GM10248 (cell line): ENCODE measurements at regions not wholly inside any gene's neighbourhood (a gene's known extent, or its start where the extent isn't known, plus 50 kb on each side); places are given as distances from the start of the nearest gene placed in this dataset.
"Not testable (repeated sequence)": the region's sequence is repeated elsewhere in the genome, so short reads cannot be mapped to it uniquely, and the experiment has no call there.

Source experiments
- CTCF ChIA-PET: fragments of 300-600 bp; sonication (Branson Sonifier 250); formaldehyde crosslinking; extraction: SDS; loops from one replicate; lab custom pipeline; 2021; ENCODE audit warnings: antibody characterized with exemption; lab: Yijun Ruan, JAX
- POLR2A ChIA-PET: fragments of 350-650 bp; sonication (Branson Sonifier 250); formaldehyde crosslinking; extraction: SDS; loops from one replicate; lab custom pipeline; 2020; ENCODE audit warnings: antibody characterized with exemption; lab: Yijun Ruan, JAX
- DNase-seq: peaks from one replicate; pipeline ENCODE4 v3.0.0; 2012; ENCODE audit errors: extremely low spot score

- DNase-seq, POLR2A ChIA-PET, CTCF ChIA-PET: not testable (repeated sequence)
Observed at GRCh38 chr2:111302397-111303218, 181.9 kb downstream of the BCL2L11 start.

DNA sequence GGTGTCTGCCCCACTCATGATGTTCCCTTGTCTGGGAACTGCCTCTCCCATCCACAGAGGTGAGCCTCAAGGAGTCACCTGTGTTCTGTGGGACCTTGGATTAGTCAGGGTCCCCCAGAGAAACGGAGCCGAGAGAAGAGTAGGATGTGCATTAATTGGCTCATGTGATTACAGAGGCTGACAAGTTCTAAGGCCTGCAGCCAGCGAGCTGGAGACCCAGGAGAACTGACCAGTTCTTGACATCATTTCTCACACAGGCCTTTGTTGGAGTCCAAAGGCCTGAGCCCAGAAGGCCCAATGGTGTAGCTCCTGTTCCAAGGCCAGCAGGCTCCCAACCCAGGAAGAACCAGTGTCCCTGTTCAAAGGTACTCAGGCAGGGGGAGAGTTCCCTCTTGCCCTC lies 186.6 kb downstream of the BCL2L11 start:
- POLR2A ChIA-PET, DNase-seq, CTCF ChIA-PET: not testable (repeated sequence)

DNA sequence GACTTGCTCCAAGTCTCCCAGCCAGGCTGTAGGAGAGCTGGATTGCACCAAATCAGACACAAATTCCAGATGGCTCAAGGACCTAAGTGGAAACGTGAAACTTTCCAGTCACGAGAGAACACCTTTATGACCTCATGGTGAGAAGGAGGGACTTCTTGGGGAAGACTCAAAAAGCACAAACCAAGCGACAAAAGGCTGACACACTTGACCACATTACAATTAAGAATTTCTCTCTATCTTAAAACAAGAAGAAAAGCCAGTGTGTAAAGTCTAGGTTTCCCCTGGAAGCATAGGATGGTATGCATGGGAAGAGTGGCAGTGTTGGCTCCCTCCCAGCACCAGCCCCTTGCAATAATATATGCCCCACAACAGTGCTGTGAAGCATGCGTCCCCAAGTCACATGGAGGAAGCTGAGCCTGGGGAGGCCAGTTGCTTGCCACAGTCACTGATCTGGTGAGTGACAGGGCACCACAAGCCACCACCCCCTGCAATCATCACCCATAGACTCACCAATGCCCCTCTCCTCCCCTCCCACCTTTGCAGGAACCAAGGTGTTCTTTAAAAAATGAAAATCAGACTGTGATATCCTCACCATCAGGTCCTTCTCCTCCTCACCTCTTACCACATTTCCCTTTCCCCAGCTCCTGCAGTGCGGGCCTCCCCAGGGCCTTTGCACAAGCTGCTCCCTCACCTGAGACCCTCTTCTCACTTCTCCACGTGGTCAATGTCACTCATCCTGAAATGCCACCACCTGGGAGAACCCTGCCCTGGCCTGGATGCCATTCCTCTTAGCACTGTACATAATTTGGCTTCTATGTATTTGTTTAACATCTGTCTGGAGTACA lies 188.7 kb downstream of the BCL2L11 start:
- POLR2A ChIA-PET, CTCF ChIA-PET, DNase-seq: not testable (repeated sequence)

DNA sequence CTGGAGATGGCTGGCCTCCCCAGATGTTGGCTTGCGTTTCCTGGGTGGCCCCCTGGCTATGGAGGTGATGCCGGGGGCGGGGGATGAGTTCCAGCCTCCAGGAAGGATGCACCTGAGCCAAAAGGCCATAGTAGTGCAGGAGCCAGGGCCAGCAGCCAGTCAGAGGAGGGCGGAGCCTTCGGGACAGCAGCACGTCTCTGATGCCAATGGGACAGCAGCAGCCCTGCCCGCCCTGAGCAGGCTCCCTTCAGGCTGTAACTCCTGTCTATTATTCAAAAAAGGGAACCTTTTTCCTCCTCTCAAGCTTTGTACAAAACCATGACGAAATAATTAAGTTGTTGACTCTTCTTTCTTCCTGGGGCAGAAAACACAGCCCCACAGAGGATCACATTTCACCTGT lies 189.7 kb downstream of the BCL2L11 start:
- POLR2A ChIA-PET, DNase-seq, CTCF ChIA-PET: not testable (repeated sequence)

GRCh38 chr2:111311568-111311967 lies 190.9 kb downstream of the BCL2L11 start:
- DNase-seq, POLR2A ChIA-PET, CTCF ChIA-PET: not testable (repeated sequence)

GRCh38 chr2:111312897-111313607 lies 192.3 kb downstream of the BCL2L11 start:
- DNase-seq, POLR2A ChIA-PET, CTCF ChIA-PET: not testable (repeated sequence)

DNA sequence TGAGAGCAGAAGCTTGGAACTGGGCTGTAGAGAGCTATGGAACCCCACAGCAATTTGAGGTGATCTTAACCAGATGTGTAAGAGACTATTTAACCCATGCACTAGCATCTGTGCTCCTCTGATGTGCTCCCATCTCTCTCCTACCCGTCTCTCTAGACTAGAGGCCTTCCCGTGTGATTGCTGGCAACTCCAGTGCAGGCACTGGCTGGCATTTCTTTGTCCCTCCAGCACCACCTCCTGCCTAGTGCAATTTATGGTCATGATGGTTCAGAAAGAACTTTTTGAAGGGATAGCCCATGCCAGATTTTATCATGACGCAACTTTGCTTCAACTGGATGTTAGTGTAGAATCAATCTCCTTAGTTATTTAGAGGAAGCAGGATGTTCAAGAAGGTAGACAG lies 193.0 kb downstream of the BCL2L11 start:
- CTCF ChIA-PET, POLR2A ChIA-PET, DNase-seq: not testable (repeated sequence)

GRCh38 chr2:111315188-111315917 lies 194.6 kb downstream of the BCL2L11 start:
- DNase-seq, CTCF ChIA-PET, POLR2A ChIA-PET: not testable (repeated sequence)

- POLR2A ChIA-PET, CTCF ChIA-PET, DNase-seq: not testable (repeated sequence)
Observed at GRCh38 chr2:111316221-111316741, 195.6 kb downstream of the BCL2L11 start.

DNA sequence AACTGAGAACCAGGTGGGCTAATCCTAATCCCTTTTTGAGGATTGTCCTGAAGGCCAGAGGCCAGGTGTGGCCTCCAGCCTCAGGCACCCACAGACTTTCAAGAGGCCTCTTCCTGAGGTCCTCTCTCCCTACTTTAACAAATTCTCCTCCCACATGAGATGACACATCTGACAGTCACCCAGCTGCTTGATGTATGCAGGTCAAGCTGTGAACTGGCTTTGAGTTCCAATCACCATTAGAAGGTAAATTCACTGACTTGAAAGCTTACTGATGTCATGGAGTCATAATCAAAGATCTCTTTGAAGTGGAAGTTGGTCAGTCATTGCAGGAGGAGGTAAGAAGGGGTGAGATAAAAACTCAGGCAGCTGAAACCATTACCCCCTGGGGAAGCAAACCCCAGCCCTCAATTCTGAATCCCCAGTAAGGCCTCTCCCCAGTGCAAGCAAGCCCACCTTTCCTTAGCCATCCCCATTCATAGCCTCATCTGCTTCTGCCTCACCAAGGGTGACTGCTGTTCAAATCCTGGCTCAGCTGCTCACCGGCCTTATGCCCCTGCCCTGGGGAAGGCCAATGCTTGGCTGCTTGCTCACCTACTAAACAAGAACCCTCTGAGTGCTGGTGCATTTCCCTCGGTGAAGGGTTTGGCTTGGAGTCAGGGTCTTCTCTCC lies 196.3 kb downstream of the BCL2L11 start:
- POLR2A ChIA-PET, CTCF ChIA-PET: not testable (repeated sequence)

DNA sequence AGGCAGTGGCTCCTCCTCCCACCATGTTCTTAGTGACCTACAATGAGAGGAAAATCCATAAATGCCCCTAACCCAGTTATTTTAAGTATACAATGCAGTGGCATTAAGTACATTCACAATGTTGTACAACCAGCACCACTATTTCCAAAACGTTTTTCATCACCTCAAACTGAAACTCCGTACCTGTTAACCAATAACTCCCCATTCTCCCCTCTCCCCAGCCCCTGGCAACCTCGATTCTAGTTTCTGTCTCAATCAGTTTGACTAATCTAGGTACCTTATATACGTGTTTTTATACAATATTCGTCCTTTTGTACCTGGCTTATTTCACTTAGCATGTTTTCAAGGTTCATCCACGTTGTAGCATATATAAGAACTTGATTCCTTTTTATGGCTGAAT lies 198.8 kb downstream of the BCL2L11 start:
- CTCF ChIA-PET, POLR2A ChIA-PET, DNase-seq: not testable (repeated sequence)

More for the DNA sequence above, 196.3 kb downstream of the BCL2L11 start:
- not testable (repeated sequence) for DNase-seq

DNA sequence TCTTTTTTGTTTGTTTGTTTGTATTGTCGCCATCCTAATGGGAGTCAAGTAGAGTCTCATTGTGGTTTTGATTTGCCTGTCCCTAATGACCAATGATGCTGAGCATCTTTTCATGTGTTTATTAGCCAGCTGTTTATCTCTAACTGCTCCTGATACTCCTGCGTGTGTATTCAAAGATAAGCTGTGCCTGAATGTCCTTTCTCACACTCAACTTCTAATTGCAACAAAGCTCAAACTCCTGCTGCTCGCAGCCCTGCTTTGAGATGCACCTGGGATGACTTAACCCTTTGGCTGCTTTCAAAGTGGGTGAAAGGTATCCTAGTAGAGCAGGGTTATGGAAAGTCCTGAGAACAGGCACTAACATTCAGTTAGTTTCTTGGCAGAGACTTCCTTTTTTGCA lies 199.6 kb downstream of the BCL2L11 start:
- DNase-seq, CTCF ChIA-PET, POLR2A ChIA-PET: not testable (repeated sequence)

DNA sequence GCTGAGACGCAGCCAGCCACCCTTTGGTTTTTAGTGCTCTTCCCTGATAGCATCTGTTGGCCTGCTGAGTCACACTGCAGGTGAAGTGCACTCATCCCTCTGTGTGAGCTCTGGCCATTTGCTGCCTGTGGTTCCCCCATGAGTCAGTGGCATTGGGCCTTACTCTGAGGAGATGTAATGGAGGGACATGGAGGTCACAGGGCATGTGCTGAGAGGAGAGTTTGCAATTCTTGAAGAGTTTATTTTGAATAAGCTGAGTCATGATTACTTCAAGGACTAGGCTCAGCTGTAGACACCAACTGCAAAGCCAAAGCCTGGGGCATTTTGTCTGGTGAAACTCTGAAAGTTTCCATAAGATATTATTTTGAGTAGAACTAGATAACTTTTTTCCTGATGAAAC lies 200.3 kb downstream of the BCL2L11 start:
- DNase-seq, CTCF ChIA-PET, POLR2A ChIA-PET: not testable (repeated sequence)

DNA sequence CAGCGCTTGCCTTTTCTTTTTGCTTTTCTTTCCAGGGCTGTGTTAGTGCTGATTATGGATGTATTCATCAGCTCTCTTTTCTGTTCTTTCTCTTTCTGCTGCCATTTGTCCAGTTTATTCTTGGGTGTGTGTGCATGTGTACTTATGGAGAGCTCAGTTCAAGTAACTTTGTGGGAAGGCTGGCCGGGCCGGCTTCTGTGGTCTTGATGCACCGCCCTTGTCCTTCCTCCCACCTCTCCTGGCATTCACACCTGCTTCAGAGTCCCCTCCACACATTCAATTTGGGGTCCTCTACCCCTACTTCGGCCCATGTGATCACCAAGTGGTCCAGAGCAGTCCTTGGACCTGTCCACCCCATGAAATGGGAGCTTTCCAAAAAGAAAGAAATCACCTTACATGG lies 202.7 kb downstream of the BCL2L11 start:
- POLR2A ChIA-PET, DNase-seq, CTCF ChIA-PET: not testable (repeated sequence)

- CTCF ChIA-PET, DNase-seq, POLR2A ChIA-PET: not testable (repeated sequence)
Observed at GRCh38 chr2:111327726-111328125, 207.0 kb downstream of the BCL2L11 start.

DNA sequence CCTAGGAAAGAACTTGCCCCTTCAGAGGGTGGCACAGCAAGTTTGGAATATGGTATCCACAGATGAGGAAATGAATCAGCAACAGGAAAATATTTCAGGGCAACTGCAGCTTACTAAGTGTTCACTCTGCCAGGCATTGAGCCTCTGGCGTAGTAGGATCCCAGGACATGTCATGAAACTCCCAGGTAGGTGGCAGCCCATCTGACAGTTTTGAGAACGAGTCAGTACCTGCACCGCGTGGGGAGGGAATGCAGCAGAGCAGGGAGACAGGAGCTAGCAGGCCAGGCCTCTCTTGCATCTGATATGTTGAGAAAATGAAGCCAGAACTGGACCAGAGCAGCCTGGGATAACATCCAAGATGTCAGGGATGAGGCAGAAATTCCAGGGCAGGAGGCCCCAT lies 208.6 kb downstream of the BCL2L11 start:
- POLR2A ChIA-PET, CTCF ChIA-PET, DNase-seq: not testable (repeated sequence)
